ENCODE measurements at regions not wholly inside any gene's neighbourhood (a gene's known extent, or its start where the extent isn't known, plus 50 kb on each side); places are given as distances from the start of the nearest gene placed in this dataset.

- no peaks in the 10 kb centered on the region for H4K20me1 ChIP-seq (ENCODE audit: insufficient read depth)
- CTCF ChIA-PET, result no interaction called here
- no peaks in the 10 kb centered on the region for H3K27me3 ChIP-seq (ENCODE audit: insufficient read depth)
- H2AFZ ChIP-seq (ENCODE audit: low read depth), result no peak overlapping the region
- H3K79me2 ChIP-seq (ENCODE audit: insufficient read depth), result no peaks in the 10 kb centered on the region
- POLR2A ChIA-PET, result no interaction called here
- H3F3A ChIP-seq (replicated peaks; ENCODE audit: insufficient read depth), result no peaks in the 10 kb centered on the region
- H3K4me3 ChIP-seq (ENCODE audit: low read depth in 2 of 2, low read length in 1 of 2), result no peak overlapping the region
- 82% methylated on average over 2 of the region's 2 CpGs for WGBS (ENCODE audit: low lambda C conversion rate)
- no peaks in the 10 kb centered on the region for H3K36me3 ChIP-seq (replicated peaks in 1 of 2; ENCODE audit: control insufficient read depth in 1 of 2, insufficient read depth in 2 of 2, low read length in 1 of 2)
- no peaks in the 10 kb centered on the region; a peak in 1 of 4 replicates for H3K4me1 ChIP-seq (ENCODE audit: control insufficient read depth in 1 of 2, insufficient read depth in 2 of 2, low read depth in 1 of 2, low read length in 1 of 2)
- no peak overlapping the region for H3K9ac ChIP-seq
- H3K9me3 ChIP-seq, result no peaks in the 10 kb centered on the region
- no peak overlapping the region for H3K27ac ChIP-seq (ENCODE audit: low read depth in 2 of 2, low read length in 1 of 2)
- DNase-seq, result no peak
- TF ChIP-seq, protein P1, sequence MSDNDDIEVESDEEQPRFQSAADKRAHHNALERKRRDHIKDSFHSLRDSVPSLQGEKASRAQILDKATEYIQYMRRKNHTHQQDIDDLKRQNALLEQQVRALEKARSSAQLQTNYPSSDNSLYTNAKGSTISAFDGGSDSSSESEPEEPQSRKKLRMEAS (IDR thresholded peaks at IDR 0.05; ENCODE audit: low read depth), result no peak
- TF ChIP-seq RCOR1 (IDR thresholded peaks at IDR 0.05; ENCODE audit: low read length) (no peak), RXRA (IDR thresholded peaks at IDR 0.05; ENCODE audit: borderline replicate concordance, low read depth) (no peak), SIN3A (IDR thresholded peaks at IDR 0.05; ENCODE audit: borderline replicate concordance, low read depth, low read length) (no peak), TAF1 (IDR thresholded peaks at IDR 0.05; ENCODE audit: borderline replicate concordance, low read depth, low read length) (no peak), CHD2 (IDR thresholded peaks at IDR 0.05; ENCODE audit: low read length, partially characterized antibody) (no peak), MEF2A (IDR thresholded peaks at IDR 0.05; ENCODE audit: borderline replicate concordance, low read depth) (no peak)
- TF ChIP-seq, protein P2, sequence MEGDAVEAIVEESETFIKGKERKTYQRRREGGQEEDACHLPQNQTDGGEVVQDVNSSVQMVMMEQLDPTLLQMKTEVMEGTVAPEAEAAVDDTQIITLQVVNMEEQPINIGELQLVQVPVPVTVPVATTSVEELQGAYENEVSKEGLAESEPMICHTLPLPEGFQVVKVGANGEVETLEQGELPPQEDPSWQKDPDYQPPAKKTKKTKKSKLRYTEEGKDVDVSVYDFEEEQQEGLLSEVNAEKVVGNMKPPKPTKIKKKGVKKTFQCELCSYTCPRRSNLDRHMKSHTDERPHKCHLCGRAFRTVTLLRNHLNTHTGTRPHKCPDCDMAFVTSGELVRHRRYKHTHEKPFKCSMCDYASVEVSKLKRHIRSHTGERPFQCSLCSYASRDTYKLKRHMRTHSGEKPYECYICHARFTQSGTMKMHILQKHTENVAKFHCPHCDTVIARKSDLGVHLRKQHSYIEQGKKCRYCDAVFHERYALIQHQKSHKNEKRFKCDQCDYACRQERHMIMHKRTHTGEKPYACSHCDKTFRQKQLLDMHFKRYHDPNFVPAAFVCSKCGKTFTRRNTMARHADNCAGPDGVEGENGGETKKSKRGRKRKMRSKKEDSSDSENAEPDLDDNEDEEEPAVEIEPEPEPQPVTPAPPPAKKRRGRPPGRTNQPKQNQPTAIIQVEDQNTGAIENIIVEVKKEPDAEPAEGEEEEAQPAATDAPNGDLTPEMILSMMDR (IDR thresholded peaks at IDR 0.05), result no peak
- no peak overlapping the region for H3K4me2 ChIP-seq
- H3K9me2 ChIP-seq, result no peaks in the 10 kb centered on the region
Measured at GRCh38 chr2:195390686-195391321, 266.2 kb upstream of the SLC39A10 start.

DNA sequence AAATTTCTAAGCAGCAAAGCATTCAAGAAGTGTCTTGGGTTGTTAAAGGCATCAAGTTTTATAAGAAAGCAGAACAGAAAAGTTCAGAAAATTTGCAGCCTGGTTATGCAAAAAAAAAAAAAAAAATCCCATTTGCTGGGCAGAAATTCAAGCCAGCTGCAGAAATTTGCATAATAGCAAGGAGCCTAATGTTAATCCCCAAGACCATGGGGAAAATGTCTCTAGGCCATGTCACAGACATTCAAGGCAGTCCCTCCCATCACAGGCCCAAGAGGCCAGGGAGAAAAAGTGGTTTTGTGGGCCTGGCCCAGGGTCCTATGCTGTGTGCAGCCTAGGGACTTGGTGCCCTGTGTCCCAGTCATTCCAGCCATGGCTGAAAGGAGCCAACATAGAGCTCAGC, 269.0 kb upstream of the SLC39A10 start:
- Histone ChIP-seq H3K4me2 (no peak overlapping the region), H3K27ac (ENCODE audit: low read depth in 2 of 2, low read length in 1 of 2) (no peak overlapping the region), H3K4me3 (ENCODE audit: low read depth in 2 of 2, low read length in 1 of 2) (no peak overlapping the region), H4K20me1 (ENCODE audit: insufficient read depth) (no peaks in the 10 kb centered on the region), H3K36me3 (replicated peaks in 1 of 2; ENCODE audit: control insufficient read depth in 1 of 2, insufficient read depth in 2 of 2, low read length in 1 of 2) (no peaks in the 10 kb centered on the region), H2AFZ (ENCODE audit: low read depth) (no peak overlapping the region), H3K79me2 (ENCODE audit: insufficient read depth) (no peaks in the 10 kb centered on the region), H3K4me1 (ENCODE audit: control insufficient read depth in 1 of 2, insufficient read depth in 2 of 2, low read depth in 1 of 2, low read length in 1 of 2) (no peaks in the 10 kb centered on the region), H3F3A (replicated peaks; ENCODE audit: insufficient read depth) (no peaks in the 10 kb centered on the region), H3K9me2 (no peaks in the 10 kb centered on the region), H3K9me3 (no peaks in the 10 kb centered on the region), H3K9ac (no peak overlapping the region), H3K27me3 (ENCODE audit: insufficient read depth) (no peaks in the 10 kb centered on the region)
- DNase-seq, result no peak
- TF ChIP-seq GABPA (IDR thresholded peaks at IDR 0.05; ENCODE audit: low read depth) (no peak), RXRA (IDR thresholded peaks at IDR 0.05; ENCODE audit: borderline replicate concordance, low read depth) (no peak), POLR2AphosphoS5 (IDR thresholded peaks at IDR 0.05; ENCODE audit: low read depth, low read length) (no peak), SIN3A (IDR thresholded peaks at IDR 0.05; ENCODE audit: borderline replicate concordance, low read depth, low read length) (no peak), MXI1 (IDR thresholded peaks at IDR 0.05; ENCODE audit: low read depth, low read length) (no peak), FOXJ3 (CRISPR knock-in tag; IDR thresholded peaks at IDR 0.05) (no peak), MEF2A (IDR thresholded peaks at IDR 0.05; ENCODE audit: borderline replicate concordance, low read depth) (no peak)
- POLR2A ChIA-PET, result no interaction called here
- CTCF ChIA-PET, result no interaction called here
